AML-193 (cell line): ENCODE measurements at regions not wholly inside any gene's neighbourhood (a gene's known extent, or its start where the extent isn't known, plus 50 kb on each side); places are given as distances from the start of the nearest gene placed in this dataset.

Experiments
- DNase-seq, 2 experiments: peaks; one replicate each; lab custom pipeline; 2025; lab: John Stamatoyannopoulos, UW

- peak; percentile 41 to 59 for DNase-seq
Measured at GRCh38 chr3:70120357-70120966, 120.9 kb downstream of the SAMMSON start.

DNA sequence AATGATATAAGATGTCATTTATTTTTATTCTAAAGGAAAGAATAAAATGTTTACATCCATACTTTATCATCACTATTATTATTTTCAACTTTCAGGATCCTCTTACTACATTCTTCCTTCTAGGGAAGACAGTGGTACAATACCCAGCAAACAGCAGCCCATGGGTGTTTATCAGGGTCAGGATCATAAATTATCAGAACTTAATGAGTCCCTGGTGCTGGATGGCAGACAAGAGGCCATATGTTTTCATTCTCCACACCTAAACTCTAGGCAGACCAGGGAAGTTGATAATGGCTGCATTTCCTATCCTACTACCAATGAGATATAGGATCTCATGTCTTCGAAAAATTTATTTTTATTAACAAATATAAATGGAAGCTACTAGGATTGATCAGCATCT, 127.7 kb downstream of the SAMMSON start:
- DNase-seq: no peak

DNA sequence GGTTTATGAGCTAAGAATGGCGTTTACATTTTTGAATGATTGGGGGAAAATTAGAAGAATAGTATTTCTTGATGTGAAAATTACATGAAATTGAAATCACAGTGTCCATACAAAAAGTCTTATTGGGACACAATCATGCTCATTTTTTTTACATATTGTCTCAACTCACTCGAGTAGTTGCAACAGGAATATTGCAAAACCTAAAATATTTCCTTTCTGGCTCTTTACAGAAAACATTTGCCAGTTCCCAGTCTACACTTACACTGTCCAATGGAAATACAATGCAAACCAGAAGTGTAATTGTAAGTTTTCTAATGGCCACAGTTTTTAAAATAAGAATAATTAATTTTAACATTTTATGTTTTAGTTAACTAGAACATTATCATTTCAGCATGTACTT, 137.8 kb downstream of the SAMMSON start:
- DNase-seq: no peak

GRCh38 chr3:70138606-70139005, 139.1 kb downstream of the SAMMSON start:
- no peak for DNase-seq
